ENCODE measurements at regions not wholly inside any gene's neighbourhood (a gene's known extent, or its start where the extent isn't known, plus 50 kb on each side); places are given as distances from the start of the nearest gene placed in this dataset.

DNA sequence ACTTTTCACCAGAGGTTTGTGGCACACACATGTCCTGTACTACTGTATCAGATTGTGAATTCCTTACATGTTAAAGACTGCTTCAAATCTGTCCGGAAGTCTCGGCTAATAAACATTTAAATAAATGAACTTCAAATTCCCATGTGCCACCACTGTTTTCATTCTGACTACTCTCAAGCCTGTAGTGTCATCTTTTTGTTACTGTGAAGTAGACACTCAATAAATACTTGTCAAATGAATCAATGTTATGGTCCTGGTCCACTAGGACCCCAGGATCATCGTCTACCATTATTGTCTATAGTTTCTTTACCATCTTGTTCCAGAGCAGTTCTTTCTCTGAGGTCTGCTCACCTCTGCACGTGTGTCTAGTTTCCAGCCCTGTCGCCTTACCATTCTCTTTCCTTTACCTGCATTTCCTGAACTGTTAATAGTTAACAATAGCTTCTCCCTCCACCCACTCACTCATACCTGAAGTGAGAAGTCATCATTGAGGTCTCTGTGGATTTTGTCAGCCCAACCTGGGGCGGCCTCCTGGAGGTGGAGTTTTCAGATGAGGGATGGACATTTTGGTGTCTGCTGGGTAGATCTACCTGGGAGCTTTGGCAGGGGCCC is 333.0 kb downstream of the SEC14L1 start:
- DNase-seq (ENCODE audit: low spot score), result no peak
- H3K4me1 Mint-ChIP-seq (ENCODE audit: low read depth), result peaks cover 80% of the 10 kb centered on the region
- H3K27me3 Mint-ChIP-seq (ENCODE audit: low read depth), result no peaks in the 10 kb centered on the region
- H3K27ac Mint-ChIP-seq, result peak overlapping the region; percentile 90
- H3K9me3 Mint-ChIP-seq, result no peaks in the 10 kb centered on the region
- peak overlapping the region; percentile 74 for H3K4me3 Mint-ChIP-seq (ENCODE audit: low read depth)
- intact Hi-C loops (cut with micrococcal nuclease), result loop anchor here (1.0 to 2.0 kb wide), 4 partner anchors 8 to 141 kb away; no protein-coding TSS in a partner anchor
- peaks cover 81% of the 10 kb centered on the region for H3K36me3 Mint-ChIP-seq (ENCODE audit: low read depth)

DNA sequence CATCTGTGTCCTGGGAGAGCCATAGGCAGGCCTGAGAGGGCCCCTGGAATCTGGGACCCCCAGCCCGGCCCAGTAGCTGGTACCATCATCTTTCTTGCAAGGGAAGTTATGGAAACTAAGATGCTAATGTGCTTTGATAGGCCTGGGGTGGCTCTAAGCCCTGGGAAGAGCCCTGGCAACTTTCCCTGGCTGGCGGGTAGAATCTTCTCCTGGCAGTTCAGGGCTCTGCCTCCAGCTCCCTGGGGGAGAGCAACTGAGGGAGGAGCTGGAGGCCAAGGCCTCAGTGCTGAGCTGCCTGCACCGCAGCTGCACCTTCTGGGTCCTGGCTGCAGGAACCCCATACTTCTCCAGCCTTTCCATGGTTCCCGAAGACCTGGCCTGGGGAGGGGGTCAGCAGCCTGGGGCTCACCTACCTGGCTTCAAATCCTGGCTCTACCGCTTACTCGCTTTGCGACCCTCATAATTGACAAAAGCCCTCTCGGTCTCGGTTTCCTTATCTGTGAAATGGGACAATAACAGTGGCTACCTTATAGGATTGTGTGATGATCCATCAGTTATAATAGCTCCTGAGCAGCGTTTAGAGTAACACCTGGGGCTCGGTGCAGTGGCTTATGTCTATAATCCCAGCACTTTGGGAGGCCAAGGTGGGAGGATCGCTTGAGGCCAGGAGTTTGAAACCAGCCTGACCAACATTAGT is 333.7 kb downstream of the SEC14L1 start:
- DNase-seq (ENCODE audit: low spot score), result no peak
- intact Hi-C loops (cut with micrococcal nuclease), result no loop called here
- Mint-ChIP-seq H3K27me3 (ENCODE audit: low read depth) (no peaks in the 10 kb centered on the region), H3K9me3 (no peaks in the 10 kb centered on the region), H3K36me3 (ENCODE audit: low read depth) (peaks cover 79% of the 10 kb centered on the region), H3K4me3 (ENCODE audit: low read depth) (no peak overlapping the region), H3K27ac (peak overlapping the region; percentile 90), H3K4me1 (ENCODE audit: low read depth) (peaks cover 82% of the 10 kb centered on the region)

DNA sequence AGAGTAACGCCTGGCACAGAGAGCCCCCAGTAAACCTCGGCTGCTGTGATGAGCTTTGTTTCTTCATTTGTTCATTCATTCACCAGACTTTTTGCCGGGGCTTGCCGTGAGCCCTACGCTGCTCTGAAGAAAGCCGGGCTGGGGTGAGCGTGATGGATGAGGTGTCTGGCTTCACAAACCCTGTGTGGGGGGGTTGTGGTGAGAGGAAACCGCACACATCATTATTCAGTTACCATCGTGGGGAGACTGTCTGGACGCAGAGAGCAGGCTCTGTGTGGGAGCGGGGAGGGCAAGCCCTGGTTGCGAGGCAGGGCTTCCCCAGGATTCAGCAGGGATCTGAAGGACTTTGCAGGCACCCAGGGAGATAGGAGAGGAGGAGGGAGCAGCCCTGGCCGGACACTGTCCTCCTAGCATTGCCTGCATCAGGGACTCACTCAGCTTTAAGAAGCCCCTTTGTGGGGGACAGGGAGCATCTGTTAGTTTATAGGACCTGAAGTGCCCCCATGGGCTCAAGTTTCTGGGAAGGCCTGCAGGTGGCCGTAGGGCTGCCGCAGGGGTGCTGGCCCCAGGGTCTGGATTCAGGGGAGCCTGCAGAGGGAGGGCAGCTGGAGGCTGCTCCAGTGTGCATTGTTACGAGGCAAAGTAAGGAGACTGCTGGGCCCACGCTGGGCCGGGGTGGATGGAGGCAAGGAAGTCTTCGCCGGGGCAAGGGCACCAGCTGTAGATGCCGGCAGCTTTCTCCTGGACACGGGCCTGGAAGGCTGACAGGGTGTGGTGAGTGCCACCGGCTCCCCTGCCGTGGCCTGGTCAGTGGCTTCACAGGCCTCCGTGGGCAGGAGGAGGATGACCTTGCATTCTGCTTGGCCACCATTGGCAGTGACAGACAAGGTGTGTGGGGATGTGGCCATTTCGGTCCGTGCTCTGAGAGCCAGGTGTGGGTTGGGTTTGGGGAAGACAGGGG is 334.5 kb downstream of the SEC14L1 start:
- Mint-ChIP-seq H3K9me3 (no peaks in the 10 kb centered on the region), H3K27me3 (ENCODE audit: low read depth) (no peaks in the 10 kb centered on the region), H3K4me1 (ENCODE audit: low read depth) (peaks cover 75% of the 10 kb centered on the region), H3K27ac (peak overlapping the region; percentile 68), H3K36me3 (ENCODE audit: low read depth) (peaks cover 70% of the 10 kb centered on the region), H3K4me3 (ENCODE audit: low read depth) (peak overlapping the region; percentile 28)
- intact Hi-C loops (cut with micrococcal nuclease), result no loop called here
- DNase-seq (ENCODE audit: low spot score), result no peak

DNA sequence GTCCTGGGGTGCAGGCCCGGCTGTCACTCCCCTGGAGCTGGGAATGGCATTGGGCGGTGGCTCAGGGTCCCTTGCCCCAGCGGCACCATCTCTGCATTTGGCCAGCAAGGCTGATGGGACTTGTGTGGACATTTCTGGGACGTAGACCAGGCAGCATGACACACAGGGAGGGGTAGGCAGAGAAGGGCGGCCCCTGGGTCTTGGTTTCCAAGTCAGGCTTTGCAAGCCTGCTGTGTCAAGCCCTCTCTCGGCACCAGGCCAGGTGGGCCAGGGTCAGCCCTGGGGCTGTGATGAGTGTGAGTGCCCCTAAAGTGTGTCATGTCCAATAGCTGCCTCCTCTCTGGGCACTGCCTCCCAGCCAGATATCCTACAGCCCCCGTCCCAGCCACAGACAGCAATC is 335.2 kb downstream of the SEC14L1 start:
- no peaks in the 10 kb centered on the region for H3K9me3 Mint-ChIP-seq
- H3K27ac Mint-ChIP-seq, result no peak overlapping the region
- H3K36me3 Mint-ChIP-seq (ENCODE audit: low read depth), result peaks cover 65% of the 10 kb centered on the region
- no peak for DNase-seq (ENCODE audit: low spot score)
- H3K4me3 Mint-ChIP-seq (ENCODE audit: low read depth), result no peak overlapping the region
- intact Hi-C loops (cut with micrococcal nuclease), result no loop called here
- H3K27me3 Mint-ChIP-seq (ENCODE audit: low read depth), result no peaks in the 10 kb centered on the region
- H3K4me1 Mint-ChIP-seq (ENCODE audit: low read depth), result peaks cover 69% of the 10 kb centered on the region

DNA sequence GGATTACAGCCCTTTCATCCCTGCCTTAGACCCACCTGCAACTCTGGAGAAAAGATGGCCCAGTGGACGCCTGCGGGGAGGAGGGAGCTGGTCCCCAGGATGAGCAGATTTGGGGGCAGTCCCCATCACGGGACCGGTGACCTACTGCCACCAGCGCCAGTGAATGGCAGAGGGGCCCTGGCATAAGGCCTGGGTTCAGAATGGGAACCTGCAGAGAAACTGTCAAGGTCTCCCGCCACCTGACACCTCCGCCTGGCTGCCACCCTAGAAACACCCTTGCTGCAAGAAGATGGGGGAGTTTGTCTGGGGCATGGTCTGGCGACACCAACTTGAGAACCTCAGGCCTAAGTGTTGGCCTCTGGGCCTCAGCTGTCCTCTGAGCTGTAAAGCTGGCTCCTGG is 335.7 kb downstream of the SEC14L1 start:
- Mint-ChIP-seq H3K27ac (no peak overlapping the region), H3K36me3 (ENCODE audit: low read depth) (peaks cover 65% of the 10 kb centered on the region), H3K27me3 (ENCODE audit: low read depth) (no peaks in the 10 kb centered on the region), H3K9me3 (no peaks in the 10 kb centered on the region), H3K4me3 (ENCODE audit: low read depth) (no peak overlapping the region), H3K4me1 (ENCODE audit: low read depth) (peaks cover 66% of the 10 kb centered on the region)
- intact Hi-C loops (cut with micrococcal nuclease), result no loop called here
- no peak for DNase-seq (ENCODE audit: low spot score)

DNA sequence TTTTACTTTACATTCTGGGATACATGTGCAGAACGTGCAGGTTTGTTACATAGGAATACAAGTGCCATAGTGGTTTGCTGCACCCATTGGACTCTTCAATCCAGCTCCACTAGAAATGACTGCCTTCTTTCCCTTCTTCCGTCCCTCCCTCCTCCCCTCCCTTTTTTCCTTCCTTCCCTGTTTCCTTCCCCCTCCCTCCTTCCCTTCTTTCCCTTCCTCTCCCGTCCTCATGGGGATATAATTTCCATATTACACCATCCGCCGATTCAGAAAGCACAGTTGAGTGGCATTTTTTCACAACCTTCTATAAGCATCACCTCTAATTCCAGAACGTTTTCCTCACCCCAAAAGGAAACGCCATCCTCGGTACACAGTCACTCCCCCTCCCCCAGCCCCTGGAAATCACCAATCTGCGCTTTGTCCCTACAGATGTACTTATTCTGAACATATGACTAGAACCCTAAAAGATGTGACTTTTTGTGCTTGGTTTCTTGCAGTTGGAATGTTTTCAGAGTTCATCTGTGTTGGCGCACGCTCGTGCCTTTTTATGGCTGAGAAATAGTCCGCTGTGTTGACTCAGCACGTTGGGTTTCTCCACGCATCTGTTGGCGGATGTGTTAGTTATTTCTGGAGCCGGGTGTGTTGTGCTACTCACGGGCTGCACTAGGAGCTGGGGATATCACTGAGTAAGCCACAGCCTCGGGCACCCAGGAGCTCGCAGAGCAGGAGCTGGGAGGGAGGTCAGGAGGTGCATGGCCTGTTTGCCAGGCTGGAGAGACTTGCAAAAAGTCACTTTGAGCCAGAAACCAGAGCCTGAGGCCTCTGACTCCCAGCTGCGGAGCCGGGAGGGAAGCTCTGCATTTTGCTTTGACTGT is 336.4 kb downstream of the SEC14L1 start:
- Mint-ChIP-seq H3K36me3 (ENCODE audit: low read depth) (peaks cover 65% of the 10 kb centered on the region), H3K4me3 (ENCODE audit: low read depth) (no peak overlapping the region), H3K4me1 (ENCODE audit: low read depth) (peaks cover 60% of the 10 kb centered on the region), H3K9me3 (no peaks in the 10 kb centered on the region), H3K27ac (peak overlapping the region; percentile 64), H3K27me3 (ENCODE audit: low read depth) (no peaks in the 10 kb centered on the region)
- no peak for DNase-seq (ENCODE audit: low spot score)
- intact Hi-C loops (cut with micrococcal nuclease), result no loop called here

DNA sequence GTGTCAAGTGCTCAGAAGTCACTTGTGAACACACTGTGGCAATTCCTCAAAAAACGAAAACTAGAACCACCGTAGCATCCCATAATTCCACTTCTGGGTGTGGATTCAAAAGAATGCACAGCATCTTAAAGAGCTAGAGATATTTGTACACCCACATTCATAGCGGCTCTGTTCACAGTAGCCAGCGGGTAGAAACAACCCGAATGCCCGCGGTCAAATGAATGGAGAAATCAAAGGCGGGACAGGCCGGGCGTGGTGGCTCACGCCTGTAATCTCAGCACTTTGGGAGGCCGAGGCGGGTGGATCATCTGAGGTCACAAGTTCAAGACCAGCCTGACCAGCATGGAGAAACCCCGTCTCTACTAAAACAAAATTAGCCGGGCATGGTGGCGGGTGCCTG is 337.5 kb downstream of the SEC14L1 start:
- Mint-ChIP-seq H3K9me3 (no peaks in the 10 kb centered on the region), H3K4me1 (ENCODE audit: low read depth) (peaks cover 49% of the 10 kb centered on the region), H3K27me3 (ENCODE audit: low read depth) (no peaks in the 10 kb centered on the region), H3K27ac (no peak overlapping the region), H3K4me3 (ENCODE audit: low read depth) (no peak overlapping the region), H3K36me3 (ENCODE audit: low read depth) (peaks cover 60% of the 10 kb centered on the region)
- intact Hi-C loops (cut with micrococcal nuclease), result no loop called here
- no peak for DNase-seq (ENCODE audit: low spot score)

DNA sequence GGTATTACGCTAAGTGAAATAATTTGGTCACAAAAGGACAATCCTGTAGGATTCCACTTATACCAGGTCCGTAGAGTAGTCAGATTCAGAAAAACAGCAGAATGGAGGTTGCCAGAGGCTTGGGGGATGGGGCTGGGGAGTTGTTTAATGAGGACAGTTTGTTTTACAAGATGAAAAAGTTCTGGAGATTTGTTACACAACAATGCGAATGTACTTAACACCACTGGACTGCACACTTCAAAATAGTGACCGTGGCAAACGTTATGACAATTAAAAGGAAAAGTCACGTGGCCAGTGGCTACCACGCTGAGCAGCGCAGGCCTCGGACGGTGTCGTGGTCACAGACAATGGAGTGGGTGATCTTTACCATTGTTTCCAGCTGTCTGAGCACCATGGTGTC is 338.1 kb downstream of the SEC14L1 start:
- peaks cover 43% of the 10 kb centered on the region for H3K4me1 Mint-ChIP-seq (ENCODE audit: low read depth)
- no peak overlapping the region for H3K4me3 Mint-ChIP-seq (ENCODE audit: low read depth)
- no peak for DNase-seq (ENCODE audit: low spot score)
- no peaks in the 10 kb centered on the region for H3K9me3 Mint-ChIP-seq
- peaks cover 55% of the 10 kb centered on the region for H3K36me3 Mint-ChIP-seq (ENCODE audit: low read depth)
- H3K27ac Mint-ChIP-seq, result peak overlapping the region; percentile 46
- intact Hi-C loops (cut with micrococcal nuclease), result no loop called here
- no peaks in the 10 kb centered on the region for H3K27me3 Mint-ChIP-seq (ENCODE audit: low read depth)

DNA sequence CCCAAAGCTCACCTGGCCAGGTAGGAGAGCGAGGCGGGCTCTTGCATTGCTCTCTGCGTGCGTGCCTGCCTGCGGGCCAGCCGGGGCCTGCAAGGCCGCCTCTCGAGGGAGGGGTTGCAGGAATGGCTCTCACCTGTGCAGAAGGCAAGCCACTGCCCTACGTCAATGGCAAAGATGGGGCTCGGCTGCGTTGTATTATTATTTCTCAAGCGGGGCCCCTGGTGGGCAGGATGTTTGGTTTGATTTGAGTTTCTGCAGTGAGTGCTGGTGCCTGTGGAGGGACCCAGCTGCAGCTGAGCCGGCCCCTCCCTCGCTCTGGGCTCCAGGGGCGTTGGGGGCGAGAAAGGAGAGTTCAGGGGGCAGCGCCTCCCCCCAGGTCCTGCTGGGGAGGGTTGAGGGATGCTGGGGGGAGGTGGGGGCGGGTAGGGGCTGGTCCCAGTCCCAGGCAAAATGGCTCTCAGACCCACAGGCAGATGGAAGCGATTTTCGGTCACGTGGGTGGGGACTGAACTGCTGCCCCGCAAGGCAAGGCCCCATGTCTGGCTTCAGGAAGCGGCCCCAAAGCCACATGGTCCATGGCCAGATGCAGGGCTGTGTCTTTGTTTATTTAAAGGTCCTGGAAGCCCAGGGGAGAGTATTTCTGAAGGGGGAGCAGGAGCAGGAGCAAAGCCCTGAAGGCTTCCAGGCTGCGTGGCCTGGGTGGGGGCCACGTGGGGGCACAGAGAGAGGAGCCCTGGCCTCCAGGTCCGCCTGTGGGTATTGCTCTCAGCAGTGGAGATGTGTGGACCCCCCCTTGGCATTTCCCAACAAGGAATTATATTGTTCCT is 338.8 kb downstream of the SEC14L1 start:
- intact Hi-C loops (cut with micrococcal nuclease), result no loop called here
- peak overlapping the region; percentile 46 for H3K27ac Mint-ChIP-seq
- H3K36me3 Mint-ChIP-seq (ENCODE audit: low read depth), result peaks cover 51% of the 10 kb centered on the region
- H3K4me1 Mint-ChIP-seq (ENCODE audit: low read depth), result peaks cover 36% of the 10 kb centered on the region
- no peak for DNase-seq (ENCODE audit: low spot score)
- H3K9me3 Mint-ChIP-seq, result no peaks in the 10 kb centered on the region
- no peak overlapping the region for H3K4me3 Mint-ChIP-seq (ENCODE audit: low read depth)
- no peaks in the 10 kb centered on the region for H3K27me3 Mint-ChIP-seq (ENCODE audit: low read depth)

DNA sequence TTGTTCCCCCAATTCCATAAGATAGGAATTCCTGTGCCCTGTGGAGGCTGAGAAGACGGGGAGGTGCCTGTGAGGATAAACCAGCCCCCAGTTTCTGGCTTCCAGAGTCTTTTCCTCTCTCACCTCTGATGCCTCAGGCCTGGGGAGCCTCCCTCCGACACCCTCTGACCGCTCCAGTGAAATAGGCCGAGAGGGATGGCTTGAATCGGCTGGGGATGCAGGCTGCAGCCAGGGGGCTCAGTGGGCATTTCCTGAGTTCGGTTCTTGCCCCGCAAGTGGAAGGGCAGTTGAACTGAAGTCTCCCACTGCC is 339.4 kb downstream of the SEC14L1 start:
- H3K4me1 Mint-ChIP-seq (ENCODE audit: low read depth), result peaks cover 30% of the 10 kb centered on the region
- DNase-seq (ENCODE audit: low spot score), result no peak
- H3K27me3 Mint-ChIP-seq (ENCODE audit: low read depth), result no peaks in the 10 kb centered on the region
- H3K9me3 Mint-ChIP-seq, result no peaks in the 10 kb centered on the region
- no peak overlapping the region for H3K27ac Mint-ChIP-seq
- intact Hi-C loops (cut with micrococcal nuclease), result no loop called here
- H3K36me3 Mint-ChIP-seq (ENCODE audit: low read depth), result peaks cover 48% of the 10 kb centered on the region
- H3K4me3 Mint-ChIP-seq (ENCODE audit: low read depth), result no peak overlapping the region

DNA sequence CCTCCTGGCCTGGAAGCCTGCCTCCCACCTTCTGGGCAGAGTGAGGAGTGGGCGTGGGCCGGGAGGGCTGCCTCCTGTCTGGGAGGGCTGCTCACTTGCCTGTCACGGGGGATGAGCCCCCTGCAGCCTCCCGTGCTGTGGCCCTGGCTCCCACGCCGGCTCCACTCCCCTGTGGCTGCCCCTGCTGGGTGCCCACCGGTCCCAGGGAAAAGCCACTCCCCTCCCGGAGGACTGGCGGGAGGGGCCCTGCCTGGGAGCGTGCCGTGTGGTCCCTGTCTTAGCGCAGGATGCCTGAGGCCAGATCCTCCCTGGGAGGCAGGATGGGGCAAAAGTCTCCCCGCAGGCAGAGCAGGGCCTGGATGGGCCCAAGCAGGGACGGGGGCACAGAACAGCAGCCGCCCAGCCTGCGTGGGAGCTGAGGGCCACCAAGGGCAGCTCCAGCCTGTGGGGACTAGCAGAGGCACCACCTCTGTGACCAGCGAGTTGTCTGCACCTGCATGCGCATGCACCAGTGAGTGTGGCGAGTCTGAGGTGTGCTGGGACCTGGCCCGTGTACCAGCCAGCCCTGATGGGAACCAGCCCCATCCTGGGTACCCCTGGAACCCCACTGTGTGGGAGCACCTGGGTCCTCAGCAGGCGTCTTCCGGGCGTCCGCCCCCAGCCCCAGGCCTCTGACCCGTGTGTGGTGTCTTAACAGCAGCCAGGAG is 339.9 kb downstream of the SEC14L1 start:
- Mint-ChIP-seq H3K27me3 (ENCODE audit: low read depth) (no peaks in the 10 kb centered on the region), H3K4me1 (ENCODE audit: low read depth) (peaks cover 25% of the 10 kb centered on the region), H3K27ac (no peak overlapping the region), H3K4me3 (ENCODE audit: low read depth) (no peak overlapping the region), H3K36me3 (ENCODE audit: low read depth) (peaks cover 45% of the 10 kb centered on the region), H3K9me3 (no peaks in the 10 kb centered on the region)
- no peak for DNase-seq (ENCODE audit: low spot score)
- intact Hi-C loops (cut with micrococcal nuclease), result no loop called here

All from activated T-helper 2 cell treated with anti-CD3 and anti-CD28 coated beads, Interferon-gamma antibody, Interleukin-2, Interleukin-4, amounts not matched to agents 10 μg/mL and 5 μg/mL and 100 μg/mL, durations not matched to agents 14 hours and 24 hours and 36 hours (primary cell).